Hematopoietic multipotent progenitor cell treated with erythropoietin and hydrocortisone succinate and interleukin-3 and kit ligand, for 8 days (in vitro differentiated cells): ENCODE measurements at regions not wholly inside any gene's neighbourhood (a gene's known extent, or its start where the extent isn't known, plus 50 kb on each side); places are given as distances from the start of the nearest gene placed in this dataset.

Experiments
- DNase-seq: peaks from one replicate; pipeline ENCODE4 v3.0.0-alpha.2; 2015

GRCh38 chr4:14865031-14865366 lies 137.3 kb upstream of the CPEB2 start:
- no peak for DNase-seq

DNA sequence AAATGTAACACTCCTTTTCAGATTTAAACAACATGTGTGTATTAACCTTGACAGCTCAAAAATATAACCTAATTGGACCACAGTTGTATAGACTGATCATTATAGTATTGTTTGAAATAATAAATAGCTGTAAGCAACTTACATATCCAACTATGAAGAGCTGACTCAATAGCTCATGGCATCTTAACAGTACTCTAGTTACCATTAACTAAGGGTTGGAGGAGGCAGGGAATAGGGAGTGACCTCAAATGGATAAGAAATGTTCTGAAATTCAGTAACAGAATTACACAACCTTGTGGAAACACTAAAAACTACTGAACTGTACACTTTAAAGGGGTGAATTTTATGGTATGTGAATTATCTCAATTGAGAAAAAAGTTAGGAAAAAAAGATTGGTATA lies 136.5 kb upstream of the CPEB2 start:
- DNase-seq: no peak

DNA sequence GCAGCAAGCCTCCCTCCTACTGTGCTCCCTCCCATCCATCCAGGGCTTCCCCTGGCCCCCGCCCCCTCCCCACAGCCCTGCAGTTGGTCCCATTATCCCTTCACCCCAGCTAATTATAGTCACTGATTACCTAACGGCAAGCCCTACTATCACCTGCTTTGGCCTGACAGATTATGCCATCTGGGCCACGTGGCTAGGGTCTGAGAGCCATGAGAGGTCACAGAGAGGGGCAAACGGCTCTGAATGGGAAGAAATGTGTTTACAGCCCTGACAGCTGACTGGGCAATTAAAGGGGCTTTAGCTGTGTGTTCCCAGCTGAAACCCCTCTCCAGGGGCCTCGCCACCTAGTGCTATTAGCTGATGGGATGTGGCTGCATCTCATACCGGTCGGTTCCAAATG lies 134.4 kb upstream of the CPEB2 start:
- DNase-seq: no peak

DNA sequence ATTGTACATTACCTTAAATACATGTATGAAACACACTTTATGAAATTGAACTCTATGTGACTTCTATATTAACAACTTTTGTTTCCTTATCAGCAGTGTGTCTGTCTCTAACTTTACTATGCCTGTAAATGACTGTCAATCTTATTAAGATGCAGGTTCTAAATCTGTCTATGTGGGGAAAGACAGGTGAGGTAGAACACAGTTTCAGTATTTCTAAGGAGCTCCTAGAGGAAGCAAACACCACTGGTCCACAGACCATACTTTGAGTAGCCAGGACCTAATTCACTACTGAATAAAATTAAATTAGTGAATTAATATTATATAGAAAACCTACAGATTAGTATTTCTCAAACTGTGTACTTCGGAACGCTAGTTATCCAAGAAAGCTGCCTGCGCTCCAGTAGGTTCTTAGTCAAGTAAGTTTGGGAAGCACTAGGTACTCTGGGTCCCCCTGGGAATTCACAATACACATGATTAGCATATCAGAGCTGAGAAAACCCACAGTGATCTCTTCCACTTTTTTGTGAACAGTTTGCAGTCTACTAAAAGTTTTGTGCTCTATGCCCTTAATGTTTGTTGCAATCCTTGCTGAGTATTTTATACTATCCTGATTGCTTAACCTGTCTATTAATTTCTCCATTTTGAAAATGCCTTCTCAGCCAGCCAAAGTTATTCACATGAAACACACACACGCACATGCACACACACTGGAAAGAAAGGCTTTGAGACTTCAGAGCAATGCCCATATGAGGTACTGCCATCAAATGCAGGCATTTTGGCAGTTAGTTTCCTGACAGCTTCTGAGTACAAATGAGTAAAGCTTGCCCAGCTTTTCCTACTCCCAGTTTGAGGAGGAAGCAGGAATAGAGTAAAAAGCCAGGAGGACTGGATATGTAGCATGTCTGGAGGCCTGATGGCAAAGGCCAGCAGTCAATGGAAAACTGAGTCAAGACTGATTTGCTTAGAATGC lies 133.6 kb upstream of the CPEB2 start:
- DNase-seq: no peak

- DNase-seq: peak; percentile 33
Observed at GRCh38 chr4:14871676-14872430, 130.4 kb upstream of the CPEB2 start.

DNA sequence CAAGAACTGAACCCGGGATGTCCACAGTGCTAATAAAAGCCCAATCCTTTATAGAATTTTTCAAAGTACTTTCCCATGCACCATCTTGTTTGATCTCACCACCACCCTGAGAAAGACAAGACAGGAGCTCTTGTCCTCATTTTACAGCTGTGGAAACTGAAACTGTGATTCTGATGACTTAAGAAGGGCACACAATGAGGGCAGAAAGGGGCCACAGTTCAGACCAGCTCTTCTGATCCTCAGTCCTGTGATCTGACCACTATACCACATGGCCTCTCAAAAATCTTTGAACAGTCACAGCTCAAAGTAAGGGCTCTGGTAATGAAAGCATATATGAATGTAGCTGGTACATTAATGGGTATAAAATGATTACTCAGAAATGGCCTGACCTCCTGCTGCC lies 127.3 kb upstream of the CPEB2 start:
- DNase-seq: no peak

- DNase-seq: peak; percentile 21
Observed at GRCh38 chr4:14877246-14878225, 124.7 kb upstream of the CPEB2 start.

GRCh38 chr4:14878681-14879080 lies 123.6 kb upstream of the CPEB2 start:
- DNase-seq: no peak

- DNase-seq: no peak
Observed at GRCh38 chr4:14879683-14880082, 122.6 kb upstream of the CPEB2 start.

- no peak for DNase-seq
Observed at GRCh38 chr4:14880805-14881204, 121.5 kb upstream of the CPEB2 start.

DNA sequence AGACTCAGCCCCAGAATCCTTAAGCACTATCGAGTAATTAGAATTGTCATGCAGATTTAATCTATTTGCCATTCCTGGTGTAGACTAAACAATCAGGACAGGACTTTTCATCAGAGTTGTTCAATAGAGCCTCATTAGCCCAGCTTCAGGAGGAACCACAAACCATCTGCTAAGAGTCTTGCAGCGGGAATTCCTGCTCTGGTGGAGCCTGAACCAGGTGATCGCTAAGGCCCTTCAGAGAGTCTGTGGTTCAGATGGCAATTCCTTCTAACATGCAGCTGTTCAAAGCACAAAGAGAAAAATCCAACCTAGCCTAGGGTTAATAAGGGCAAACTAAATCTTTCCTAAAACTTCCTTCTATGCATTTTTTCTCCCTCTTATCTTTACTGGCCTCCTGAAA lies 119.1 kb upstream of the CPEB2 start:
- DNase-seq: no peak

DNA sequence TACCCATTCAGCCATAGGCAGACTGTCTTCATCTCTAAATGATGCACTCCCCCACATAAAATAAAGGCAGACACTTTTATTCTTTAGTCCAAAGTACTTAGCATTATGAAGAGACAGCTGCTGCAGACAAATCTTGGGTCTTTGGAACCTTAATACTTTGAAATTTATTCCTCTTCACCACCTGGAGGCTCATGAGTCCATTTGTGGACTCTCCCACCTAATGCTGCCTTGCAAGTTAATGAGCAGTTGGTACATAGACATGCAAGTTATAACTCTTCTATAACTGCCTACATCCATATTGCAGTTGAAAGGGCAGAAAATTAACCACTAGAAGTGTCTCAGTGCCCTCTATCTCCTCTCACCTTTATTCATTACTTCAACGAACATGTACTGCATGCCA lies 118.6 kb upstream of the CPEB2 start:
- no peak for DNase-seq

GRCh38 chr4:14887842-14888433 lies 114.3 kb upstream of the CPEB2 start:
- no peak for DNase-seq

- DNase-seq: no peak
Observed at GRCh38 chr4:14888790-14889572, 113.3 kb upstream of the CPEB2 start.

DNA sequence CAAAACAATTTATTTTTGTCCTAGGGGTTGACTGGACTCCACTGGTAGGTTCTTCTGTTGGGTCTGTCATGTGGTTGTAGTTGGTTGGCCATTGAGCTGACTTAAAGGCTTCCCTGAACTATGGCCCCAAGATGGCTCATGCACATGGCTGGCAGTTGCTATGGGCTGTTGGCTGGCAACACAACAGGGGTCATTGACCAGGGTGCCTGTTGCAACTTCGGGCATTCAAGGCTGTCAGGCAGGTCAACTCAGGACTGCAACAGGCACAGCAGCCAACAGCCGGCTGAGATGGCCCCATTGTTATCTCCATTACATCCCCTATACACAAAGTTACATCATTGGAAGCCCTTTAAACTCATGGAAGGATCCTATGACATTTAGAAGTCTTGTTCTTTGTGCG lies 109.7 kb upstream of the CPEB2 start:
- no peak for DNase-seq

GRCh38 chr4:14893713-14894112 lies 108.6 kb upstream of the CPEB2 start:
- DNase-seq: no peak

GRCh38 chr4:14894392-14895292 lies 107.6 kb upstream of the CPEB2 start:
- DNase-seq: no peak

- DNase-seq: no peak
Observed at GRCh38 chr4:14896656-14897175, 105.6 kb upstream of the CPEB2 start.

- DNase-seq: no peak
Observed at GRCh38 chr4:14897217-14897616, 105.1 kb upstream of the CPEB2 start.

GRCh38 chr4:14898989-14899388 lies 103.3 kb upstream of the CPEB2 start:
- no peak for DNase-seq
